Naive thymus-derived CD8-positive, alpha-beta T cell (primary cell): ENCODE measurements at regions not wholly inside any gene's neighbourhood (a gene's known extent, or its start where the extent isn't known, plus 50 kb on each side); places are given as distances from the start of the nearest gene placed in this dataset.

ENCODE experiments used
- ATAC-seq, 2 donors: fragments of 150-1000 bp; cut with Tn5 transposase in 1 of 2; sonication (Bioruptor Pico), chemical (Tn5 transposase) in 1 of 2; 1 replicate in 1 of 2; 2 replicates in 1 of 2; pipeline ENCODE4 v1.10.0; 2021; ENCODE audit warnings: mild to moderate bottlenecking in 2 of 2, moderate library complexity in 2 of 2
- POLR2A ChIA-PET: fragments of 350-600 bp; sonication (Branson Sonifier 250); formaldehyde crosslinking; loops from one replicate; lab custom pipeline; 2021; ENCODE audit warnings: antibody characterized with exemption; lab: Charles Lee
- DNase-seq, 10 donors: peaks; one replicate each; pipeline versions ENCODE4 v3.0.0 to v3.0.0-alpha.2; 2020 to 2022
- H3K27ac Mint-ChIP-seq, 10 donors: one replicate each; pipeline ENCODE4 v1.8.0; 2020 to 2022; ENCODE audit warnings: mild to moderate bottlenecking in 10 of 10, mixed read lengths in 10 of 10, moderate library complexity in 4 of 10, inconsistent platforms in 1 of 10
- H3K27me3 Mint-ChIP-seq, 5 donors: one replicate each; pipeline ENCODE4 v1.8.0; 2021 to 2022; ENCODE audit warnings: mixed read lengths in 5 of 5
- H3K36me3 Mint-ChIP-seq, 3 donors: one replicate each; pipeline ENCODE4 v1.8.0; 2020 to 2022; ENCODE audit warnings: mixed read lengths in 3 of 3, mild to moderate bottlenecking in 2 of 3, inconsistent platforms in 1 of 3
- H3K4me1 Mint-ChIP-seq, 4 donors: one replicate each; pipeline ENCODE4 v1.8.0; 2021 to 2022; ENCODE audit warnings: mixed read lengths in 4 of 4
- H3K4me3 Mint-ChIP-seq, 10 donors: one replicate each; pipeline ENCODE4 v1.8.0; 2020 to 2022; ENCODE audit warnings: mild to moderate bottlenecking in 10 of 10, mixed read lengths in 10 of 10, moderate library complexity in 6 of 10, inconsistent platforms in 1 of 10
- H3K9me3 Mint-ChIP-seq, 9 donors: one replicate each; pipeline ENCODE4 v1.8.0; 2020 to 2022; ENCODE audit warnings: mixed read lengths in 9 of 9, mild to moderate bottlenecking in 3 of 9, inconsistent platforms in 1 of 9, moderate library complexity in 1 of 9

DNA sequence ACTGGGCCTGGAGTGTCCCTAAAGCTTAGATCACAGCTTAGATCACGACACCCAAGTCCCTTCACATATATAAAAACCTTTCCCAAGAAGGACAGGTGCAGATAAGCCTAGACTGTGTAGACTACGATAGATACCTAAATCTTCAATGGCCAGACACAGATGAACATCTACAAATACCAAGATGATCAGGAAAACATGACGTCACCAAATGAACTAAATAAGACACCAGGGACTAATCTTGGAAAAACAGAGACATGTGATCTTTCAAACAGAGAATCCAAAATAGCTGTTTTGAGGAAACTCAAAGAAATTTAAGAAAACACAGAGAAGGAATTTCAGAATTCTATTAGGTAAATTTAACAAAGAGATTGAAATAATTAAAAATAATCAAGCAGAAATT is 1082.6 kb upstream of the PHF14 start:
- ATAC-seq (no peak), DNase-seq (no peak)
- H3K36me3 Mint-ChIP-seq, result no peaks in the 10 kb centered on the region
- no peak overlapping the region for H3K4me3 Mint-ChIP-seq
- no peaks in the 10 kb centered on the region for H3K4me1 Mint-ChIP-seq
- no peak overlapping the region for H3K27ac Mint-ChIP-seq
- POLR2A ChIA-PET, result no interaction called here
- H3K9me3 Mint-ChIP-seq, result peaks cover 3 to 48% (median 9%) of the 10 kb centered on the region in 9 donors
- no peaks in the 10 kb centered on the region for H3K27me3 Mint-ChIP-seq

DNA sequence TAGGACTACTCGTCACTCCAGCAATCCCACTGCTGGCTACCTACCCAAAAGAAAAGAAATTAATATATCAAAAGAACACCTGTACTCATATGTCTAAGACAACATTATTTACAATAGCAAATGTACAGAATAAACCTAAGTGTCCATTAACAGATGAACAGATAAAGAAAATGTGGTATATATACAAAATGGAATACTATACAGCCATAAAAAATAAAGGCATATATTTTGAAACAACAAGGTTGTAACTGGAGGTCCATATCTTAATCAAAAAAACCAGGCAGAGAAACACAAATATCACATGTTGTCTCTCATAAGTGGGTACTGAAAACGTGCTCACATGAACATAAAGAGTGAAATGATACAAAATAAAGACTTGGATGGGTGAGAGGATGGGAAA is 1073.3 kb upstream of the PHF14 start:
- Mint-ChIP-seq H3K4me3 (no peak overlapping the region), H3K27ac (no peak overlapping the region), H3K9me3 (peaks cover 8 to 64% (median 28%) of the 10 kb centered on the region in 9 donors), H3K4me1 (no peaks in the 10 kb centered on the region), H3K27me3 (no peaks in the 10 kb centered on the region), H3K36me3 (peaks cover 0 to 4% (median 0%) of the 10 kb centered on the region in 3 donors)
- DNase-seq, result no peak
- POLR2A ChIA-PET, result no interaction called here
- ATAC-seq, result no peak

DNA sequence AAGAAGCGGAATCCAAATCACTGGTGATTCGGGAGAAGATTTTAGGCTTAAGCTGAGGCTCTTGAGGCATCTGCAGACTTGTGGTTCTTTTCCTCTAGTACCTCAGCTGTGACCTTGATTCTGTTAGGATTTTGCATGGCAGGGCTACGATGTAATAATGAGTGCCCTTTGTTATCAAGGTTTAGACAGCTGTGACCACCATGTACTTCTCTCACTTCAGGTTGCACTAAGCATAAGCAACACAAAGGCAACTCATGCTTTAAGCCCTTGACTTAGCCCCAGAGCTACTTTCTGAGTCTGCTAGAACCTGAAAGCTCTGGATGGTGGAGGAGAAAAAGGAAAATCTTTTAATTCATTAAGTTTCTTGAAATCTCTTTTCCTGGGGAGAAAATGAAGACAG is 1052.3 kb upstream of the PHF14 start:
- Mint-ChIP-seq H3K27me3 (no peaks in the 10 kb centered on the region), H3K27ac (no peak overlapping the region), H3K4me1 (no peaks in the 10 kb centered on the region), H3K9me3 (peaks cover 0 to 10% (median 6%) of the 10 kb centered on the region in 9 donors), H3K36me3 (no peaks in the 10 kb centered on the region), H3K4me3 (no peak overlapping the region)
- POLR2A ChIA-PET, result no interaction called here
- DNase-seq, result no peak
- no peak for ATAC-seq

DNA sequence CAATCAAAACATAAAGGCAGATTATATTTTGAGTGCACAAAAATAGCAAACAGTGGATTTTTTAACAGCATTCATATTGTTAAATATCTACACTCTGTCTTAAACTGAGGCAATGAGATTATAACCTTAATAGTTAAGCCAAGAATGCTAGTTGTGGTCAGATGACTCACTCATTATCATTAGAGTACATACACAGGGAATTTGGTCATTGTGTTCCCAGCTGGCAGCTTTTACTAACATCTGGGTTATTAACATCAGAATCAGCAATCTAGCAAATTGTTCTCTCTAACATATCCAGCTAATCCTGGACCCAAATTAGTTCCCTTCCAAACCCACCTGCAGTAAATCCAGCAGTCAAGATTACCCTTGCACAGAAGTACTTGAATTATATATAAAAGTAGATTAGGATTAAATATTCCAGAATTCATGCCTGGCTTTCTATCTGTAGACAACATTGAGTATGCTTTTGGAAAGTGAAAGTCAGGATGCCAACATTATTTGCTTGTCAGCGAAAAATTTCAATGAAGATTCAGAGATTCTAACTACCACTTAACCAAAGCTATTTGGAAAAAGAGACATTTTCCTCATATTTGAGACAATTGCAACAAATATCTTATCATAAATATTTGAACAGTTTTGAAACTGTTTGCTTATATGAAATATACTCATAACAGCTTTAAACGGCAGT is 1035.6 kb upstream of the PHF14 start:
- ATAC-seq (no peak), DNase-seq (no peak)
- no peaks in the 10 kb centered on the region for H3K36me3 Mint-ChIP-seq
- H3K4me1 Mint-ChIP-seq, result no peaks in the 10 kb centered on the region
- H3K9me3 Mint-ChIP-seq, result peaks cover 0 to 4% (median 0%) of the 10 kb centered on the region in 9 donors
- no peak overlapping the region for H3K4me3 Mint-ChIP-seq
- POLR2A ChIA-PET, result no interaction called here
- no peaks in the 10 kb centered on the region for H3K27me3 Mint-ChIP-seq
- H3K27ac Mint-ChIP-seq, result no peak overlapping the region

DNA sequence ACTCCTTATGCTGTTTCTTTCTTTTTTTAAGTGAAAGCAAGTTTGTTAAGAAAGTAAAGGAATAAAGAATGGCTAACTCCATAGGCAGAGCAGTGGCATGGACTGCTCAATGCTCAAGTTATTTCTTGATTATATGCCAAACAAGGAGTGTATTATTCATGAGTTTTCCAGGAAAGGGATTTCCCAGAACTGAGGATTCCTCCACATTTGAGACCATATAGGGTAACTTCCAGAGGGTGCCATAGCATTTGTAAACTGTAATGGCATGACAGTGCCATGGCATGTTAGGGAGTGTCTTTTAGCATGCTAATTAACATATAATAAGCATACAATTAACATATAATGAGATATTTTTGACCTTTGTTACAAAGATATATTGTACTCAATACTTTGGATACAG is 1034.5 kb upstream of the PHF14 start:
- no peak for ATAC-seq
- H3K27me3 Mint-ChIP-seq, result no peaks in the 10 kb centered on the region
- H3K36me3 Mint-ChIP-seq, result no peaks in the 10 kb centered on the region
- POLR2A ChIA-PET, result no interaction called here
- no peak overlapping the region for H3K27ac Mint-ChIP-seq
- DNase-seq, result no peak
- H3K4me3 Mint-ChIP-seq, result no peak overlapping the region
- no peaks in the 10 kb centered on the region for H3K9me3 Mint-ChIP-seq
- no peaks in the 10 kb centered on the region for H3K4me1 Mint-ChIP-seq

DNA sequence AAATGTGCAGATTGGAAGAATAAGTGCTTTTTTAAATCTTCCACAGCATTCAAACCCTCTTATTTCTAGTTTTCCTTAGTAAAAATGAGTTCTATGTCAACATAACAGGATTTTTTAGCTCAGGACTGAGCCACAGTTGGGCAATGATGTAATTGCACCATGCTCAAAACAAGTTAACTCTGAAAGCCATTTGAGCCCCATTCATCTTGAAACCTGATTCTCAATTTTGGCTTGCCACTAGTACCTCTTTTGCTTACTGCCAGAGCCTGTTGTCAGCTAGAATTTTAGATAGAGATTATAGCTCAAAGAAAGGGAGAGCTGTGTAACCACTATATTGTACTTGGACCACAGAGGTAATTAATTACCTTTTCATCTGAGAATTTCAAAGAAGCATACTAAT is 1028.5 kb upstream of the PHF14 start:
- ATAC-seq, result no peak
- POLR2A ChIA-PET, result no interaction called here
- H3K27ac Mint-ChIP-seq, result no peak overlapping the region
- peaks cover 0 to 20% (median 4%) of the 10 kb centered on the region in 9 donors for H3K9me3 Mint-ChIP-seq
- H3K36me3 Mint-ChIP-seq, result no peaks in the 10 kb centered on the region
- DNase-seq, result no peak
- no peaks in the 10 kb centered on the region for H3K4me1 Mint-ChIP-seq
- no peaks in the 10 kb centered on the region for H3K27me3 Mint-ChIP-seq
- no peak overlapping the region for H3K4me3 Mint-ChIP-seq

DNA sequence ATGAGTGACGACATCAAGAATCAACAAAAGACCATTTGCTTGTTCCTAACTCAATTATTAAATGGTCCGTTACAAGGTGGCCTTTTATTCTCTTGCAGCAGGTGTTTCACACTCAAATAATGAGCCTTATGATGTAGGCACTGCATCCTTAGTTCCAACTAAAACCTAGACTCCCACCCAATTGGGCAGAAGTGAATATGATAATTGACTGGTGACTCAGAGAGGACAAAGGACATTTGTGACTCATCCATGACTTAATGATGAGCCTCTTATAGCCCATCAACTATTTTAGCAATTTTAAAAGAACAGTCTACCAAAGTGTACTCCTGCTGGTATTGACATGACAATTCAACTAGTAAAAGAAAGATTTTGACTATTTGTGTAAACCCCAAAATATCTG is 1027.8 kb upstream of the PHF14 start:
- H3K27me3 Mint-ChIP-seq, result no peaks in the 10 kb centered on the region
- H3K4me1 Mint-ChIP-seq, result no peaks in the 10 kb centered on the region
- H3K9me3 Mint-ChIP-seq, result peaks cover 0 to 20% (median 4%) of the 10 kb centered on the region in 9 donors
- ATAC-seq (no peak), DNase-seq (no peak)
- no peaks in the 10 kb centered on the region for H3K36me3 Mint-ChIP-seq
- POLR2A ChIA-PET, result no interaction called here
- H3K4me3 Mint-ChIP-seq, result no peak overlapping the region
- no peak overlapping the region for H3K27ac Mint-ChIP-seq

DNA sequence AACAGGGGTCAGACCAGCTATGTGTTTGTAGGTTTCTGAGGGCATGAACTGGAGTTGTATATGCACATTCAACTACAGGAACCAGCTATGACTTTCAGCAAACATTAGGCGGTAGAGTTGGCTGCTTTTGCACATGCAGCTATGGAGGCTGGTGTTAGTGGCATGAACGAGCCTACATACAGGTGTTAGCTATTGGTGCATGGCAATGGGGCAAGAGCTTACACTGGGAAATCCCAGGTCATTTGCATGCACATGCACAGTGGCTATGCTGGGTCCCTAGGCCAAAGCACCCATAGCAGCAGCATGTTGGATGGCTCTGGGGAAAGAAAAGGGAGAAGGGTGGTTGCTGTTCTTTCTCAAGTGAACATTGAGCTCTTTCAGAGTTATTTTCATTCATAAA is 1018.5 kb upstream of the PHF14 start:
- no peaks in the 10 kb centered on the region for H3K27me3 Mint-ChIP-seq
- DNase-seq (no peak), ATAC-seq (no peak)
- POLR2A ChIA-PET, result no interaction called here
- no peaks in the 10 kb centered on the region for H3K4me1 Mint-ChIP-seq
- H3K9me3 Mint-ChIP-seq, result peaks cover 0 to 11% (median 2%) of the 10 kb centered on the region in 9 donors
- H3K4me3 Mint-ChIP-seq, result no peak overlapping the region
- H3K27ac Mint-ChIP-seq, result no peak overlapping the region
- H3K36me3 Mint-ChIP-seq, result no peaks in the 10 kb centered on the region

DNA sequence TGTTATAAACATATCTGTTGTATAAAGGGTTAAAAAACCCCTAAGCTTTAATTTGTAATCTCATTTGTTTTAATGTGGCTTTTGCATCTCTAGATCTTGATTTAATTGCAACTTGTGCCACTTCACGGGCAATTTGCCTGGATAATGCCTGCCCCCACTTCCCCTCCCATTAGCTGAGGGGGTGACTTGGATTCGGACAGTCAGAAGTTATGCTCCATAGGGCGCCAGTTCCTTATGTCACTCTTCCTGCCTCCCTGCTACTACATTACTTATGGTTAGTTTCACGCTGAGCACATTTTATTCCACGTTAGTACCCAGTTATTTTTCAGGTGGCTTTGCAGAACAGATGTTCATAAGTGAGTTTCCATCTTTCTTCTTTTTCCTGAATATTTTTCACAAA is 1015.2 kb upstream of the PHF14 start:
- H3K4me3 Mint-ChIP-seq, result no peak overlapping the region
- H3K27ac Mint-ChIP-seq, result no peak overlapping the region
- no peaks in the 10 kb centered on the region for H3K4me1 Mint-ChIP-seq
- DNase-seq, result no peak
- no peaks in the 10 kb centered on the region for H3K36me3 Mint-ChIP-seq
- POLR2A ChIA-PET, result no interaction called here
- no peak for ATAC-seq
- H3K27me3 Mint-ChIP-seq, result no peaks in the 10 kb centered on the region
- peaks cover 0 to 11% (median 0%) of the 10 kb centered on the region in 9 donors for H3K9me3 Mint-ChIP-seq

DNA sequence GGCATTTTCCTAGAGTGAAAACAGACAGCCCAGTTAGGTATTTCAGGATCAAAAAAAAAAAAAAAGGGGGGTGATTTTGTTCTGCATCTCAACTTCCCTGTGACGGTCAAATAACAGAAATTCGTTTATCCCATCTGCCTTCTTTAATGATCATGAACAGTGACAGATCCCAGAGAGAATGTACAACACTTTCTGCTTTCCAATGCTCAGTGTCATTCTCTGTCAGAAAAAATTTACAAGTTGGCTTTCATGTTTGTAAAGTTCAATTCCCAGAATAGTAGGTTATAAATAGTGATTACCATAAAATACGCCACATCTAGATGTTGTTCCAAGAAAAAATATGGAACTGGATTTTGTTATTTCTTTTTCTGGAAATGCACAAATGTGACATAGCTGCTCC is 1013.2 kb upstream of the PHF14 start:
- DNase-seq (no peak), ATAC-seq (no peak)
- no peak overlapping the region for H3K4me3 Mint-ChIP-seq
- POLR2A ChIA-PET, result no interaction called here
- no peaks in the 10 kb centered on the region for H3K27me3 Mint-ChIP-seq
- no peaks in the 10 kb centered on the region for H3K4me1 Mint-ChIP-seq
- H3K27ac Mint-ChIP-seq, result no peak overlapping the region
- H3K9me3 Mint-ChIP-seq, result peaks cover 0 to 10% (median 2%) of the 10 kb centered on the region in 9 donors
- no peaks in the 10 kb centered on the region for H3K36me3 Mint-ChIP-seq

DNA sequence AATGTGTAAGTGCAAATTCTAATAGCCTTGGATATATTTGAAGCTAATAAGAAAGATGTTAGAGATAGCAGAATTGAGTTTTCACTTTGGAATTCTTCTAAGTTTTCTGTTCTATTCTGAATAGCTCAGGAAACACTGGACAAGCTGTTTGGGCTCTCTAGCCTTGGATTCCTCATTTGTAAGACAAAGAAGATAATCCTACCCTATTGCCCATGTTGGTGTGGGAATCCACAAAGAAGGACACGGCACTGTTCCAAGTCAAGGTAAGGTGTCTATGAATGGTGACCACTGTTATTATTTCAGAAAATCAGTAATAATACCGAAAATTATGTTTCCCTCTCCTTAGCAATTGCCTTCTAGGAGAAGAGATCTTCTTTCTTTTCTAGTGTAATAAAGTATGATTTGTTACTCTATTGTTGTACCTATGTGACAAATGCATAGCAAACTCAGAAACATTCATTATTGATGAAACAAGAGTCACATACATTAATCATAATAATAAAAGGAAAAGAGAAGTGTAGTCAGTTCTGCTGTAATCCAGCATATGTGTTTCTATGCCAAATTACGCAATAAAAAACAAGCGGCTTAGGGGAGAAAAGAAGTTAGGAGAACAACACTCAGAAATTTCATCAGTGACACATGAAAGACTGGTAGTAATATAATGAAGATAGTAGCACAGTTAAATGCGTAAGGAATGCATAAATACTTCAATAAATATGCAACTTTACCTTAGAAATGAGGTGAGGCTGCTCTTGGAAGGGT is 1012.3 kb upstream of the PHF14 start:
- no peak overlapping the region for H3K4me3 Mint-ChIP-seq

DNA sequence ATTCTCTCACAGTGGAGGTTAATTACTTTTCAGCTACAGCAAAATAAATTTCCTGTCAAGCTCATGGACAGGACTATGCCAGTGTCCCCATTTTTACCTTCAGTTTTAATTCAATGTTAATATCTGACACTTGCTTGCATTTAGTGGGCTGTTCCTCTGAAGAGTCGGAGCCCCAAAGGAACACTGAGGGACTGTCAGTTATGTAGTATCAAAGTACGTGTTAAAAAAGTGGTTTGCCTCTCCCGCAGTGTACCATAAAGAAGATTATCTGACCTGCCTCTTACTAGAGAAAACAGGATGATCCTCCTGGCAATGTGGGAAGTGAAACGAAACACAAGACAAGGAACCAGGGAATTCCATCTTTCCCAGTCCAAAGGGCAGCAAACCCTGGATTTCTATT is 1010.9 kb upstream of the PHF14 start:
- Mint-ChIP-seq H3K27me3 (no peaks in the 10 kb centered on the region), H3K27ac (no peak overlapping the region), H3K4me1 (no peaks in the 10 kb centered on the region), H3K4me3 (no peak overlapping the region), H3K9me3 (peaks cover 0 to 10% (median 2%) of the 10 kb centered on the region in 9 donors), H3K36me3 (no peaks in the 10 kb centered on the region)
- POLR2A ChIA-PET, result no interaction called here
- no peak for DNase-seq
- ATAC-seq, result no peak

More for the DNA sequence above, 1012.3 kb upstream of the PHF14 start:
- Mint-ChIP-seq H3K27ac (no peak overlapping the region), H3K36me3 (no peaks in the 10 kb centered on the region), H3K9me3 (peaks cover 0 to 10% (median 2%) of the 10 kb centered on the region in 9 donors), H3K4me1 (no peaks in the 10 kb centered on the region), H3K27me3 (no peaks in the 10 kb centered on the region)
- DNase-seq (no peak), ATAC-seq (no peak)
- POLR2A ChIA-PET, result no interaction called here

DNA sequence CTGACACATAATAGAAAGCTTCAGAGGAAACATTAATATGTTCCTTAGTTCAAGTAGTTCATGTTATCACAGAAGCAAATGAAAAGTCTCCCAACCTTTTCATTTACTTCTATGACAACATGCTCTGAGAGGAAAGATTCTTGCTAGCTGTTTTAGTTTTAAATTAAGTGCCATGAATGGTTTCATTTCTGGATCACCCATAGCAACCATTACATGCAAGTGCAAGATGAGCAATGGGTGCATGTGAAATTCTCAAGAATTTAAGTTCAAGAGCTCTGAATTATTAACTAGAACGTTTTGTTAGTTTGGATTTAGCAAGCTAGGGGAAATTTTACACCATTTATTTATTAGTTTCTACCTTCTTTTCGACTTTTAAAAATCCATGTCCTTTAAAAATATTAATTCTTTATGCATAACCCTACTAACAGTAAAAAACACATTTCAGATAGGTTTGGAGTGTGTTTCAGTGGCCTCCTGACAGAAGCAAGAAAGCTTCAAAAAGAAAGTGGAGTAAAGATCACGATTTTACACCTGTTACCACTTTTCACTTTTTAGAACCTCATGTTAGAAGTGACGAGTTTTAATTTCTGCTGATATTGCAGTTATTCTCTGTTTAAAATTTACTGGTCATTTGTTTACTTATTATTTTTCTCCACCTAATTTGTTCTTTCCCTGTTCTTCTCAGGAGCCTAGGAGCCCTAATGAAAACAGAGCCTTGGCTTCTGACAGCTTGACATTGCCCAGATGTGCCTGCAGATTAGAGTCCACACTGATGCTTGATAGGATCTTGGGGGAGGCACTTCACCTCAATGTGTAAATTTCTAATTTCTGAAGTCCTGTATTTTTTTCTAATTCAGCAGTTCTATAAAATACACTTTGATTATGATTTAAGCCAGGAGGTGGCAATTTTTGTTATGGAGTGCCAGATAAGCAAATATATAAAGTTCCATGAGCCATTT is 995.3 kb upstream of the PHF14 start:
- POLR2A ChIA-PET, result no interaction called here
- no peaks in the 10 kb centered on the region for H3K36me3 Mint-ChIP-seq
- DNase-seq, result no peak
- H3K4me3 Mint-ChIP-seq, result no peak overlapping the region
- H3K27me3 Mint-ChIP-seq, result no peaks in the 10 kb centered on the region
- H3K27ac Mint-ChIP-seq, result no peak overlapping the region
- H3K4me1 Mint-ChIP-seq, result no peaks in the 10 kb centered on the region
- ATAC-seq, result no peak
- H3K9me3 Mint-ChIP-seq, result no peaks in the 10 kb centered on the region
